A549 (cell line): ENCODE measurements at regions not wholly inside any gene's neighbourhood (a gene's known extent, or its start where the extent isn't known, plus 50 kb on each side); places are given as distances from the start of the nearest gene placed in this dataset.
A peak's percentile ranks its signal among the peaks of the same experiment; 100 is the strongest.

Source experiments
- ATAC-seq, 2 experiments: fragments of 200-7000 bp in 1 of 2; fragments of >200 bp in 1 of 2; cut with Nextera tagmentation in 1 of 2; cut with Tn5 transposase in 1 of 2; 3 replicates each; pipeline versions ENCODE4 v1.8.0 to v1.9.1; 2018 to 2020; ENCODE audit warnings: mild to moderate bottlenecking in 1 of 2, moderate library complexity in 1 of 2
- CTCF ChIA-PET: fragments of 300-600 bp; sonication (Branson Sonifier 250); formaldehyde crosslinking; extraction: SDS; loops from one replicate; lab custom pipeline; 2021; ENCODE audit warnings: antibody characterized with exemption, inconsistent platforms; lab: Yijun Ruan, JAX
- POLR2A ChIA-PET: fragments of 350-600 bp; formaldehyde crosslinking; extraction: SDS; loops from one replicate; lab custom pipeline; 2021; ENCODE audit warnings: antibody characterized with exemption, inconsistent platforms; lab: Yijun Ruan, JAX
- DNase-seq, 2 experiments: peaks; one replicate each; pipeline versions ENCODE4 v3.0.0 to v3.0.0-alpha.2; 2011 to 2016; ENCODE audit warnings: low read depth in 1 of 2, low spot score in 1 of 2
- FAIRE-seq: peaks from 2 replicates; lab custom pipeline; 2011; peaks lifted over from hg19 to GRCh38; lab: Jason Lieb, UNC
- H3K27ac ChIP-seq, 2 experiments: fragments of >200 bp; sonication (Bioruptor Twin); formaldehyde crosslinking; 3 replicates each; pipeline ENCODE4 v1.5.1; 2016 to 2017
- H3K4me1 ChIP-seq: fragments of >200 bp; sonication (Bioruptor Twin); formaldehyde crosslinking; 3 replicates; pipeline ENCODE4 v1.6.1; 2016
- H3K4me2 ChIP-seq: fragments of >200 bp; sonication (Bioruptor Twin); formaldehyde crosslinking; 3 replicates; pipeline ENCODE4 v1.6.1; 2016
- H3K4me3 ChIP-seq: fragments of >200 bp; sonication (Bioruptor Twin); formaldehyde crosslinking; 3 replicates; pipeline ENCODE4 v1.5.1; 2016
- H3K9me3 ChIP-seq: fragments of >200 bp; sonication (Bioruptor Twin); formaldehyde crosslinking; 3 replicates; pipeline ENCODE4 v1.6.1; 2016
- CBX2 ChIP-seq: fragments of 200-600 bp; sonication (generic); IDR thresholded peaks from 2 replicates; pipeline ENCODE4 v1.6.1; 2016; ENCODE audit warnings: low read depth, mild to moderate bottlenecking, borderline replicate concordance
- CHD4 ChIP-seq: fragments of 200-600 bp; sonication (generic); IDR thresholded peaks from 2 replicates; pipeline ENCODE4 v1.6.1; 2016; ENCODE audit warnings: antibody characterized with exemption, mild to moderate bottlenecking, borderline replicate concordance
- EHMT2 ChIP-seq: fragments of 200-600 bp; sonication (generic); IDR thresholded peaks from 2 replicates; pipeline ENCODE4 v1.6.1; 2016; ENCODE audit warnings: antibody characterized with exemption, low read depth, mild to moderate bottlenecking, moderate library complexity
- FOSB ChIP-seq: fragments of 250-450 bp; sonication (Bioruptor Pico); IDR thresholded peaks from 2 replicates; pipeline ENCODE4 v1.5.0; 2020; ENCODE audit warnings: mild to moderate bottlenecking, moderate library complexity
- GATA3 ChIP-seq: IDR thresholded peaks from 2 replicates; pipeline ENCODE4 v1.6.1; 2012; ENCODE audit warnings: borderline replicate concordance
- HEYL ChIP-seq: fragments of 250-450 bp; sonication (Bioruptor Pico); IDR thresholded peaks from 2 replicates; pipeline ENCODE4 v1.8.0; 2021; ENCODE audit warnings: mild to moderate bottlenecking, moderate library complexity
- HOXA7 ChIP-seq: fragments of 250-450 bp; sonication (Bioruptor Pico); IDR thresholded peaks from 2 replicates; pipeline ENCODE4 v1.5.0; 2020; ENCODE audit warnings: mild to moderate bottlenecking, moderate library complexity
- HOXB13 ChIP-seq: fragments of 250-450 bp; sonication (Bioruptor Pico); IDR thresholded peaks from 2 replicates; pipeline ENCODE4 v1.5.0; 2020; ENCODE audit warnings: low read depth, mild to moderate bottlenecking, moderate library complexity
- KDM1A ChIP-seq: fragments of 200-600 bp; sonication (generic); IDR thresholded peaks from 2 replicates; pipeline ENCODE4 v1.6.1; 2016; ENCODE audit warnings: low read depth, mild to moderate bottlenecking
- KDM5A ChIP-seq: fragments of 200-600 bp; sonication (generic); IDR thresholded peaks from 2 replicates; pipeline ENCODE4 v1.6.1; 2016; ENCODE audit warnings: antibody characterized with exemption, mild to moderate bottlenecking
- MAFK ChIP-seq: fragments of 450-650 bp; IDR thresholded peaks from 2 replicates; pipeline ENCODE4 v1.6.1; 2014; ENCODE audit not compliant: partially characterized antibody
- POLR2AphosphoS2 ChIP-seq: conservative IDR thresholded peaks from 2 replicates; pipeline ENCODE4 v1.6.1; 2012; ENCODE audit warnings: low read length, improper control_type of control experiment, inconsistent platforms
- RAD21 ChIP-seq, 2 experiments: fragments of >200 bp in 1 of 2; sonication (Bioruptor Twin) in 1 of 2; formaldehyde crosslinking in 1 of 2; IDR thresholded peaks in 1 of 2; conservative IDR thresholded peaks in 1 of 2; 2 replicates in 1 of 2; 3 replicates in 1 of 2; pipeline ENCODE4 v1.6.1; 2012 to 2018; ENCODE audit warnings: inconsistent platforms in 1 of 2
- RARB ChIP-seq: fragments of 250-450 bp; sonication (Bioruptor Pico); IDR thresholded peaks from 2 replicates; pipeline ENCODE4 v1.8.0; 2021; ENCODE audit warnings: mild to moderate bottlenecking, moderate library complexity
- RNF2 ChIP-seq: fragments of 200-600 bp; sonication (generic); IDR thresholded peaks from 2 replicates; pipeline ENCODE4 v1.6.1; 2016; ENCODE audit warnings: low read depth, mild to moderate bottlenecking, antibody characterized with exemption, moderate library complexity, borderline replicate concordance
- SMC3 ChIP-seq: fragments of >200 bp; sonication (Bioruptor Twin); formaldehyde crosslinking; IDR thresholded peaks from 3 replicates; pipeline ENCODE4 v1.6.1; 2018; ENCODE audit warnings: inconsistent platforms
- SREBF2 ChIP-seq: fragments of 450-650 bp; IDR thresholded peaks from 2 replicates; pipeline ENCODE4 v1.6.1; 2014; ENCODE audit warnings: mild to moderate bottlenecking, moderate library complexity
- TFCP2L1 ChIP-seq: fragments of 250-450 bp; sonication (Bioruptor Pico); IDR thresholded peaks from 2 replicates; pipeline ENCODE4 v1.5.0; 2021; ENCODE audit warnings: mild to moderate bottlenecking
- TP53 ChIP-seq: fragments of 250-450 bp; sonication (Bioruptor Pico); IDR thresholded peaks from 2 replicates; pipeline ENCODE4 v1.5.0; 2021; ENCODE audit warnings: mild to moderate bottlenecking, moderate library complexity
- ZC3H11A ChIP-seq: fragments of 450-650 bp; IDR thresholded peaks from 2 replicates; pipeline ENCODE4 v1.6.1; 2014; ENCODE audit warnings: antibody characterized with exemption, mild to moderate bottlenecking
- ZFP36 ChIP-seq: fragments of 450-650 bp; IDR thresholded peaks from 2 replicates; pipeline ENCODE4 v1.6.1; 2014; ENCODE audit warnings: borderline replicate concordance; ENCODE audit not compliant: partially characterized antibody
- WGBS: methylation state at CpG from one replicate; pipeline ENCODE4 v1.1.6; 2017; ENCODE audit errors: missing lambda C conversion rate; 5-methylcytosine and 5-hydroxymethylcytosine counted together
- TF ChIP-seq, protein P1 (sequence below): IDR thresholded peaks from 2 replicates; pipeline ENCODE4 v1.6.1; 2012
- TF ChIP-seq, protein P2 (sequence below): fragments of 450-650 bp; IDR thresholded peaks from 2 replicates; pipeline ENCODE4 v1.6.1; 2014; ENCODE audit warnings: antibody characterized with exemption
- TF ChIP-seq, protein P3 (sequence below): IDR thresholded peaks from 2 replicates; pipeline ENCODE4 v1.6.1; 2012; ENCODE audit warnings: low read depth, borderline replicate concordance
- TF ChIP-seq, protein P4 (sequence below): fragments of 250-450 bp; sonication (Bioruptor Pico); IDR thresholded peaks from 2 replicates; pipeline ENCODE4 v1.5.0; 2020; ENCODE audit warnings: low read depth, mild to moderate bottlenecking, moderate library complexity

DNA sequence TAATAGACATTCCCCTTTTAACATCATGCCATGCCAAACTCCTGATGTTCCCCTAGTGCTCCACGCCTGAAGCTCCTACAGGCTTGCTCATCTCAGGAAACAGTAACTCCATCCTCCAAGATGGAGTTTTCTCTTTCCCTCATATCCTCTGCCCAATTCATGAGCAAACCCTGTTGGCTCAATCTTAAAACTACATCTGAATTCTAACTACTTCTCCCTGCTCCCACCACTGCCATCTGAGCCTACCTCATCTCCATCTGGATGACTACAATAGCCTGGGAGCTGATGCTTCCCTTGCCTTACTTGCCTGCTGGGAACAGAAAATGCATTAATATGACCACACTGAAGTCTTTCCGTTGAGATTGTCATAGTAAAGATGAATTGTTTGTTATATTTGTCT is 271.7 kb upstream of the MKLN1 start:
- ATAC-seq (peak; percentile 45 to 51; a peak in 4 of 6 replicates), DNase-seq (no peak), FAIRE-seq (no peak)
- Histone ChIP-seq H3K27ac (no peak overlapping the region), H3K4me1 (peaks cover 35% of the 10 kb centered on the region), H3K4me3 (no peak overlapping the region), H3K4me2 (no peak overlapping the region), H3K9me3 (no peaks in the 10 kb centered on the region)
- ChIA-PET POLR2A (no interaction called here), CTCF (interaction anchor here (1.1 to 2.8 kb wide), 4 partner anchors 8 to 74 kb away, joined by 4 to 10 read pairs (median 6); no protein-coding TSS in a partner anchor)
- 89% methylated on average over 2 of the region's 2 CpGs for WGBS
- no peak for TF ChIP-seq HOXB13 (CRISPR knock-in tag)
- TF ChIP-seq KDM1A = no peak
- no peak for TF ChIP-seq MAFK
- TF ChIP-seq TP53 (CRISPR knock-in tag) = no peak
- TF ChIP-seq FOSB = no peak
- TF ChIP-seq POLR2AphosphoS2 = no peak; the same call in 1 of the 2 replicates
- no peak for TF ChIP-seq SMC3
- TF ChIP-seq ZFP36 = no peak
- TF ChIP-seq, protein P1, sequence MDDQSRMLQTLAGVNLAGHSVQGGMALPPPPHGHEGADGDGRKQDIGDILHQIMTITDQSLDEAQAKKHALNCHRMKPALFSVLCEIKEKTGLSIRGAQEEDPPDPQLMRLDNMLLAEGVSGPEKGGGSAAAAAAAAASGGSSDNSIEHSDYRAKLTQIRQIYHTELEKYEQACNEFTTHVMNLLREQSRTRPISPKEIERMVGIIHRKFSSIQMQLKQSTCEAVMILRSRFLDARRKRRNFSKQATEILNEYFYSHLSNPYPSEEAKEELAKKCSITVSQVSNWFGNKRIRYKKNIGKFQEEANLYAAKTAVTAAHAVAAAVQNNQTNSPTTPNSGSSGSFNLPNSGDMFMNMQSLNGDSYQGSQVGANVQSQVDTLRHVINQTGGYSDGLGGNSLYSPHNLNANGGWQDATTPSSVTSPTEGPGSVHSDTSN = no peak
- TF ChIP-seq CBX2 = no peak
- TF ChIP-seq, protein P2, sequence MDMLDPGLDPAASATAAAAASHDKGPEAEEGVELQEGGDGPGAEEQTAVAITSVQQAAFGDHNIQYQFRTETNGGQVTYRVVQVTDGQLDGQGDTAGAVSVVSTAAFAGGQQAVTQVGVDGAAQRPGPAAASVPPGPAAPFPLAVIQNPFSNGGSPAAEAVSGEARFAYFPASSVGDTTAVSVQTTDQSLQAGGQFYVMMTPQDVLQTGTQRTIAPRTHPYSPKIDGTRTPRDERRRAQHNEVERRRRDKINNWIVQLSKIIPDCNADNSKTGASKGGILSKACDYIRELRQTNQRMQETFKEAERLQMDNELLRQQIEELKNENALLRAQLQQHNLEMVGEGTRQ = no peak
- TF ChIP-seq, protein P3, sequence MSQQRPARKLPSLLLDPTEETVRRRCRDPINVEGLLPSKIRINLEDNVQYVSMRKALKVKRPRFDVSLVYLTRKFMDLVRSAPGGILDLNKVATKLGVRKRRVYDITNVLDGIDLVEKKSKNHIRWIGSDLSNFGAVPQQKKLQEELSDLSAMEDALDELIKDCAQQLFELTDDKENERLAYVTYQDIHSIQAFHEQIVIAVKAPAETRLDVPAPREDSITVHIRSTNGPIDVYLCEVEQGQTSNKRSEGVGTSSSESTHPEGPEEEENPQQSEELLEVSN = no peak
- TF ChIP-seq TFCP2L1 (CRISPR knock-in tag) = no peak
- TF ChIP-seq CHD4 = no peak
- no peak for TF ChIP-seq KDM5A
- TF ChIP-seq, all 56 proteins: peak for 0

DNA sequence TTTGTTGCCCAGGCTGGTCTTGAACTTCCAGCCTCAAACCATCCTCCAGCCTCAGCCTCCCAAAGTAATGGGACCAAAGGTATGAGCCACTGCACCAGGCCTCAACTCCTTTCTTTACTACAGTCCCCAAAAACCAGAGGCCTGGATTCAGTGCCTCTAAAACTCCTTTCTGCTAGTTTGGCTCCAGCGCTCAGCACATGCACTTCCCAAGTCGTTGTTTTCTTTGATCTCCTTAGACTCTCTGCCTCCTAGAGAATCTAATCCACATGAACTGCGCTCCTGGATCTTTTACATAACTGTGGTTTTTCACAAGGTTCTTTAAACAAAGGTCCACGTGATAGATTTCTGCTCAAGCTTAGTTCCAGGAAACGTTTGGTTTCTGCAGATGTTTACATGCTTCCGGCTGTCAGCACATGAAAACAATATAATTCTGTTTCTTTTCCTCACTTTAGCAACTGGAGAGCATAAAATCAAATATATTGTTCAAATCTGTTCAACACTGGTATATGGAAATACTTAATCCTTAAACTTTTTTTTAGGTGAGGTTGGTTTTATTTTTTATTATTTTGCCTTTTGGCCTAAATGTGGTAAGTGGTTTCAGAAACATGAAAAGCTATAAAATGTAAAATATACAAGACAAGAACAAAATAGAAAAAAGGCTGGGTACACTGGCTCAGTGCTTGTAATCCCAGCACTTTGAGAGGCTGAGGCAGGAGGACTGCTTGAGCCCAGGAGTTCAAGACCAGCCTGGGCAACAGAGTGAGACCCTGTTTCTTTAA is 270.5 kb upstream of the MKLN1 start:
- TF ChIP-seq, protein P4, sequence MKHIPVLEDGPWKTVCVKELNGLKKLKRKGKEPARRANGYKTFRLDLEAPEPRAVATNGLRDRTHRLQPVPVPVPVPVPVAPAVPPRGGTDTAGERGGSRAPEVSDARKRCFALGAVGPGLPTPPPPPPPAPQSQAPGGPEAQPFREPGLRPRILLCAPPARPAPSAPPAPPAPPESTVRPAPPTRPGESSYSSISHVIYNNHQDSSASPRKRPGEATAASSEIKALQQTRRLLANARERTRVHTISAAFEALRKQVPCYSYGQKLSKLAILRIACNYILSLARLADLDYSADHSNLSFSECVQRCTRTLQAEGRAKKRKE = no peak
- TF ChIP-seq SREBF2 = no peak
- no peak for TF ChIP-seq RARB (CRISPR knock-in tag)
- no peak for TF ChIP-seq ZFP36
- TF ChIP-seq EHMT2 = no peak
- TF ChIP-seq HOXA7 = no peak
- no peak for TF ChIP-seq RAD21 (conservative IDR thresholded peaks at IDR 0.05 in 1 of 2, IDR thresholded peaks at IDR 0.05 in 1 of 2)
- no peak for TF ChIP-seq TFCP2L1 (CRISPR knock-in tag)
- TF ChIP-seq RNF2 = no peak
- TF ChIP-seq HOXB13 (CRISPR knock-in tag) = no peak
- TF ChIP-seq, protein P3 = no peak
- no peak for TF ChIP-seq ZC3H11A
- TF ChIP-seq GATA3 = no peak
- TF ChIP-seq FOSB = no peak
- TF ChIP-seq KDM5A = no peak
- TF ChIP-seq HEYL (CRISPR knock-in tag) = no peak
- no peak for TF ChIP-seq KDM1A
- DNase-seq (no peak), ATAC-seq (no peak), FAIRE-seq (no peak)
- WGBS = 68% methylated on average over 6 of the region's 6 CpGs
- ChIA-PET POLR2A (no interaction called here), CTCF (interaction anchor here (1.8 to 3.0 kb wide), 3 partner anchors 10 to 17 kb away, joined by 6 to 15 read pairs (median 10); no protein-coding TSS in a partner anchor)
- Histone ChIP-seq H3K4me1 (peaks cover 37% of the 10 kb centered on the region), H3K27ac (no peak overlapping the region; a peak in 1 of 6 replicates), H3K4me3 (no peak overlapping the region), H3K9me3 (no peaks in the 10 kb centered on the region), H3K4me2 (no peak overlapping the region; the same call in 2 of the 3 replicates)
